Fibroblast of upper back skin (primary cell): ENCODE measurements at regions not wholly inside any gene's neighbourhood (a gene's known extent, or its start where the extent isn't known, plus 50 kb on each side); places are given as distances from the start of the nearest gene placed in this dataset.

Experiments used
- DNase-seq: peaks from one replicate; pipeline ENCODE4 v3.0.0-alpha.2; 2013

- DNase-seq, result no peak
These were observed 149.4 kb downstream of the DHX35 start for GRCh38 chr20:39111359-39112177.

GRCh38 chr20:39110819-39111136, 148.6 kb downstream of the DHX35 start:
- DNase-seq, result no peak

GRCh38 chr20:39109933-39110818, 148.0 kb downstream of the DHX35 start:
- DNase-seq, result no peak

DNA sequence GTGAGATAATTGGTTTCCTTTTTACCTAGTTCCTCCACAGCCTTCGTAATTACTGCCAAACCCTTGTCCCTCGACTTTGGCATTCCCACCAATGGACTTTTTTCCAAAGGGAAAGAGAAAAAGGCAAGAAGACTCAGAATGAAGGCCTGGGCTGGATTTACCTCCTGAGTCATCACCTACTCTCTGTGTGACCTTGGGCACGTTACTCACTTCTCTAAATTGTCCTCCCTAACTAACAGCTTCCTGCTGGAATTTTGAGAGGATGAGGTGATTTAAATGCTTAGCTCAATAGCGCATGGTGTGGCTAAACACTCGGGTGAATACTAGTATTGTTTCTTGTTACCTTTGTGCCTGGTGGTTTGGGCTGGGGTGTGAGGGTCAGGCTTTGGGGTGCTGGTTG, 146.6 kb downstream of the DHX35 start:
- DNase-seq, result peak; percentile 38

- DNase-seq, result peak; percentile 2
These were observed 145.6 kb downstream of the DHX35 start for GRCh38 chr20:39107741-39108140.

DNA sequence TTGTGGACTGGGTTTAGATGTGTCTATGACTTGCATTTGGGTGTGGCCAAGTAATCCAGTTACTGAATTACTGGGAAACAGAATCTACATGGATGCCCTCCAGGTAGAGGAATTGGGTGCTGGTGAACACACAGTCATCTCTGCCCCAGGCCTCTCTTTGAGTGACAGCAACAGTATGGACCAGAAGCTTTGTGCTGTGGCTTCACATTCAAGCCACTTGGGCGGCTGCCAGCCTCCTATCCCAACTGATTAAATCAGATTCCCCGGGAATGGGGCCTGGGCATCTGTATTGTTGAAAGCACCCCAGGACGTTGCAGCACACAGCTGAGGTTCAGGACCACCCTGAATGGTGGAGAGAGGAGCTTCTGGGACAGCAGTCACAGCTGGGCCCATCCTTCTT, 144.6 kb downstream of the DHX35 start:
- DNase-seq, result no peak

GRCh38 chr20:39105551-39105950, 143.4 kb downstream of the DHX35 start:
- no peak for DNase-seq

- DNase-seq, result peak; percentile 2
These were observed 141.6 kb downstream of the DHX35 start for GRCh38 chr20:39103732-39104131.

DNA sequence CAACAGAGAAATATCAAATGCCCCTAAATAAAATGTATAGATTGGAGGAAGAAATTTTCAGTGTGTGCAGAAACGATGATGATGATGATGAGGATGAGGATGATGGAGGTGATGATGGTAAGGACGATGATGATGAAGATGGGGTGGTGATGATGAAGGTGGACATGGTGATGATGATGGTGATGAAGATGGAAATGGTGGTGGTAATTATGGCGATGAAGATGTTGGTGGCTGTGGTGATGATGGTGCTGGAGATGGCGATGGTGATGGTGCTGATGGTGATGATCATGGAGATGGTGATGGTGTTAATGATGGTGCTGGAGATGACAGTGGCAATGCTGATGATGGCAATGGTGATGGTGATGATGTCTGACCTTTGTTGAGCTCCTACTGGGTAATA, 141.2 kb downstream of the DHX35 start:
- DNase-seq, result no peak

- no peak for DNase-seq
These were observed 139.8 kb downstream of the DHX35 start for GRCh38 chr20:39101895-39102294.

DNA sequence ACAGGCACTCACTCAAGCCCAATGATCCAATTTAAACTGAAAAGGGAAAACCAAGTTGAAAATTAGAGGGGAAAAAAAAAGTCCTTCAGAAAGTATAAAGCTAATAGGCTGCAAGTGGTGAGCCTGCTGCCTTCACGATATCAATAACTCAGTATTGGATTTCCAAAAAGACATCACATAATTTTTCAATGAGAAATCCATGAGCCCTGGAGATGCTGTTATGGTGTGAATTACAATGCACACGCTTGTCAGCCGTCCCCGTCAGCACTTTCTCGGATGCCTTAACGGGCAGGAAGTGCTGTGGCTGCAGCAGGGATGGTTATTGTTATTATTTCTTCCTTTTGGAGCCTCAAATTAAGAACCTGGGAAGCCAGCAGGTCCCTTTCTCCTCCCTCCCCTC, 138.5 kb downstream of the DHX35 start:
- no peak for DNase-seq

DNA sequence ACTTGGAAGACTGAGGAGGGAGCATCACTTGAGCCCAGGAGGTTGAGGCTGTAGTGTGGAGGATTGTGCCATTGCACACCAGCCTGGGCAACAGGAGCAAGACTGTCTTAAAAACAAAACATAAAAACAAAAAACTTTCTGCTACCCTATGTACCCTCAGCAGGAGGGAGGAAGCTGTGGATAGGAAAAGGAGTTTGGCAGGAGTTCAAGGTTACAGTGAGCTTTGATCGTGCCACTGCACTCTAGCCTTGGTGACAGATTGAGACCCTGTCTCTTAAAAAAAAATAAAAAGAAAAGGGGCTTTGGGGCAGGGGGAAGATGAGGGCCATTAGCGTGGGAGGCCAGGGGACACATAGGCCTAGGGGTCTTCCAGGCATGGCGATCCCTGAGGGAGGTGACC, 135.7 kb downstream of the DHX35 start:
- no peak for DNase-seq

DNA sequence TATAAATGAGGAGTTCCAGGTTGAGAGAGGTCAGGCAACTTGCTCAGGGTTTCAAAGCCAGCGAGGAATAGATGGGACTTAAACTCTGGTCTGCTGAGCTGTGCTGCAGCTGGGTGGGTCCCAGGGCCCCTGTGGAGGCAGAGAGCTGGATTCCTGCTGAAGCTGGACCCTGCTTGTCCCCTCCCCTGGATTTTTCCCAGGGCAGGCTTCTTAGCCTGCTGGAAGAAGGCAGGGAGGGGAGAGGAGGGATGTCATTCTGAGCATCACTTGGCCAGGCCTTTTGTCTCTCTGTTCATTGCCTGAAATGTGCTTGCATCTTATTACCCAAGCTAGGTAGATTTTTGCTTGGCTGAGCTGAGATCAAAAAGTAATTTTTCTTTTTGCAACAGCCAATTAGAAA, 133.7 kb downstream of the DHX35 start:
- DNase-seq, result no peak

DNA sequence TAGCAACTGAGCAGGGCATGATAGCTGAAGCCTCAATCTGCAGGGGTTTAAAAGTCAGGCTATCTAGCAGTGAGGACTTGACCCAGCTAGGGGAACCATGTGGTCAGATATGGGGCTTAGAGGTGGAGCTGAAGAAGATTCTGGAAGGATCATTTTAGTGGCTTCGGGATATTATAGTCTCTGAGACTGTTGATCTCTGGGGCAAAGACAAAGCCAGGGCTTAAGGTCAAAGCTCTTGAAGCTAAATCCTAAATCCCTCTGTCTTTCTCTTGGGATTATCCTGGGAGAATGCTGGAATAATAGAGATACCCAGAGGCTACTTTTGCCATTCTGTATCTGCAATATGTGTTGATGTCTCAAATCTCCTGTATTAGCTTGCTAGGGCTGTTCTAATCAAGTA, 132.2 kb downstream of the DHX35 start:
- no peak for DNase-seq

DNA sequence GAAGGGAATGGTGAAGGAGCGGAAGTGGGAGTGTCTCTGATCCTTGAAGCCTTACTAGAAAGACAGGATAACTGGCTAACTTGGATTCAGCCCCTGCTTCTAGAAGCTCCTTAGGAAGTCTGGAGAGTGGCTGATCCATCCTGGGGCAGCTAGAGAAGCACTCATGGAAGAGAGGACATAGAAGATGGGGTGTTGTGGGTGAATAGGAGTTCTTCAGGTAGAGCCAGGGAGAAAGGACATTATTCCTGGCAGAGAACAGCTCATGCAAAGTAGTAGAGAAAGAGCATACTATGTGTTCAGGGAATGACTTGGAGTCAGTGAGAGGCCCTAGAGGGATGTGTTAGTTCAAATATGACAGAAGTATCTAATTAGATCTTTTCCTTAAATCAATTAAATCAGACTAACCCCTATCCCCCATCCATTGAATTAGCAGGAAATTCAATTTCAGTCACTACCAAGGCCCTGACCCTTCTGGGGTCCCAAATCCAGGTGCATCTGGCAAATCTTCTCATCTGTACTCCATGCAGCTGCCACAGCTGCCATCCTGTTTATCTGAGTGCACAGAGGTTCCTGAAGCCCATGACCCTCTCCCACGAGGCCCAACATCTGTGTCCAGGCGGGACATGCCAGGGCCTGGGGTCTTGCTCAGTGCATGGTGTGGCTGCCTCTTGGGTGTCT, 130.7 kb downstream of the DHX35 start:
- DNase-seq, result no peak

- DNase-seq, result no peak
These were observed 128.8 kb downstream of the DHX35 start for GRCh38 chr20:39090906-39091305.

DNA sequence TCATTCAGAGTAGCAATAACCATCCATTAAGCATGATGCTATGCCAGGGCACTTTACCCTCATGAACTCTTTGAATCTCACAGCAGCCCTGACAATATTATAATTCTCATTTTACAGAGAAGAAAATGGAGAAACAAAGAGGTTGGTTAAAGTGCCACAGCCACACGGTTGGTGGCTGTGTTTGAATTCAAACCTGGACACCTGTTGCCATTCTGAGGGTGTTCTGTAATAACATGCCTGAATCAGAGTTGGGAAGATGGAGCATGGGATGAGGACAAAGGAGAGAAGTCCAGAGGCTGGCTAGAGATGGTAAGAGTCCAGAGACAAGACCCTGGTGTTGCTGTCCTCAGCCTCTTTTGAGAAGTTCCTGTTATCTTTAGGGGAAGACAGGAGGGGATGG, 127.7 kb downstream of the DHX35 start:
- DNase-seq, result no peak
